ENCODE measurements at regions not wholly inside any gene's neighbourhood (a gene's known extent, or its start where the extent isn't known, plus 50 kb on each side); places are given as distances from the start of the nearest gene placed in this dataset.

GRCh38 chr5:8350644-8351339, 481.8 kb downstream of the MTRR start:
- no peak for DNase-seq (ENCODE audit: low read depth in 2 of 2)
- no peak overlapping the region for H3K4me3 ChIP-seq (replicated peaks in 1 of 2; ENCODE audit: low read depth in 2 of 2, low read length in 2 of 2)
- TF ChIP-seq CTCF (IDR thresholded peaks at IDR 0.05; ENCODE audit: low read depth, low read length): no peak

- no peak for TF ChIP-seq CTCF (IDR thresholded peaks at IDR 0.05; ENCODE audit: low read depth, low read length)
- no peak overlapping the region for H3K4me3 ChIP-seq (replicated peaks in 1 of 2; ENCODE audit: low read depth in 2 of 2, low read length in 2 of 2)
- DNase-seq (ENCODE audit: low read depth in 2 of 2): no peak
Observed at GRCh38 chr5:8355981-8356380, 487.0 kb downstream of the MTRR start.

GRCh38 chr5:8360012-8360411, 491.1 kb downstream of the MTRR start:
- H3K4me3 ChIP-seq (replicated peaks in 1 of 2; ENCODE audit: low read depth in 2 of 2, low read length in 2 of 2): no peak overlapping the region
- no peak for DNase-seq (ENCODE audit: low read depth in 2 of 2)
- TF ChIP-seq CTCF (IDR thresholded peaks at IDR 0.05; ENCODE audit: low read depth, low read length): no peak

- no peak for DNase-seq (ENCODE audit: low read depth in 2 of 2)
- TF ChIP-seq CTCF (IDR thresholded peaks at IDR 0.05; ENCODE audit: low read depth, low read length): no peak
- H3K4me3 ChIP-seq (replicated peaks in 1 of 2; ENCODE audit: low read depth in 2 of 2, low read length in 2 of 2): no peak overlapping the region
Observed at GRCh38 chr5:8362495-8362894, 493.5 kb downstream of the MTRR start.

- H3K4me3 ChIP-seq (replicated peaks in 1 of 2; ENCODE audit: low read depth in 2 of 2, low read length in 2 of 2): no peak overlapping the region
- DNase-seq (ENCODE audit: low read depth in 2 of 2): peak in 1 of 2 donors; percentile 62
- TF ChIP-seq CTCF (IDR thresholded peaks at IDR 0.05; ENCODE audit: low read depth, low read length): no peak
Observed at GRCh38 chr5:8363138-8363537, 494.2 kb downstream of the MTRR start.

GRCh38 chr5:8366266-8366665, 497.3 kb downstream of the MTRR start:
- no peak overlapping the region for H3K4me3 ChIP-seq (replicated peaks in 1 of 2; ENCODE audit: low read depth in 2 of 2, low read length in 2 of 2)
- DNase-seq (ENCODE audit: low read depth in 2 of 2): no peak
- TF ChIP-seq CTCF (IDR thresholded peaks at IDR 0.05; ENCODE audit: low read depth, low read length): no peak

GRCh38 chr5:8376478-8376877, 507.5 kb downstream of the MTRR start:
- DNase-seq (ENCODE audit: low read depth in 2 of 2): no peak
- no peak overlapping the region for H3K4me3 ChIP-seq (replicated peaks in 1 of 2; ENCODE audit: low read depth in 2 of 2, low read length in 2 of 2)
- TF ChIP-seq CTCF (IDR thresholded peaks at IDR 0.05; ENCODE audit: low read depth, low read length): no peak

All from cardiac fibroblast (primary cell).